HepG2 (cell line): ENCODE measurements at regions not wholly inside any gene's neighbourhood (a gene's known extent, or its start where the extent isn't known, plus 50 kb on each side); places are given as distances from the start of the nearest gene placed in this dataset.

ENCODE experiments used
- ATAC-seq: fragments of 200-7000 bp; cut with Tn5 transposase; 3 replicates; pipeline ENCODE4 v1.9.1; 2020; ENCODE audit warnings: mild to moderate bottlenecking, moderate library complexity
- BruUV-seq: library from RNA; stranded (reverse); fragments of 400-500 nt; replicated peaks from 2 replicates; lab custom pipeline; 2021; lab: Mats Ljungman, UMichigan
- CTCF ChIA-PET: fragments of 300-600 bp; formaldehyde crosslinking; extraction: SDS; loops from one replicate; lab custom pipeline; 2021; ENCODE audit warnings: low total read pairs, inconsistent platforms, low intra/inter-chr PET ratio; lab: Yijun Ruan, JAX
- POLR2A ChIA-PET: fragments of 350-600 bp; sonication (Branson Sonifier 250); formaldehyde crosslinking; loops from one replicate; lab custom pipeline; 2020; ENCODE audit warnings: antibody characterized with exemption, inconsistent platforms; lab: Yijun Ruan, JAX
- DNase-seq: peaks from one replicate; pipeline ENCODE4 v3.0.0-alpha.2; 2015; ENCODE audit warnings: low spot score
- FAIRE-seq: peaks from 3 replicates; lab custom pipeline; 2011; peaks lifted over from hg19 to GRCh38; lab: Jason Lieb, UNC
- H2AFZ ChIP-seq: one replicate; pipeline ENCODE4 v1.6.1; 2011; ENCODE audit warnings: low read length, inconsistent platforms
- H3K27ac ChIP-seq: fragments of 300-600 bp; 3 replicates; pipeline ENCODE4 v1.8.0; 2011; ENCODE audit warnings: mixed run types, mild to moderate bottlenecking, mixed read lengths, low read length, inconsistent platforms; ENCODE audit not compliant: insufficient read depth; ENCODE audit errors: extremely low read length
- H3K27me3 ChIP-seq, 2 experiments: fragments of 200-600 bp in 1 of 2; 2 replicates in 1 of 2; 3 replicates in 1 of 2; pipeline versions ENCODE4 v1.6.0 to v1.8.0; 2011; ENCODE audit warnings: low read length in 2 of 2, mild to moderate bottlenecking in 2 of 2, moderate library complexity in 2 of 2, inconsistent platforms in 1 of 2; ENCODE audit not compliant: insufficient read depth in 2 of 2, control insufficient read depth in 1 of 2
- H3K36me3 ChIP-seq, 2 experiments: fragments of 200-600 bp in 1 of 2; replicated peaks in 1 of 2; 2 replicates in 1 of 2; 3 replicates in 1 of 2; pipeline versions ENCODE4 v1.5.1 to v1.8.0; 2011; ENCODE audit warnings: low read length in 2 of 2, inconsistent platforms in 1 of 2; ENCODE audit not compliant: insufficient read depth in 2 of 2, control insufficient read depth in 1 of 2
- H3K4me1 ChIP-seq: 2 replicates; pipeline ENCODE4 v1.5.1; 2012; ENCODE audit warnings: low read length, inconsistent platforms; ENCODE audit not compliant: insufficient read depth
- H3K4me2 ChIP-seq: 2 replicates; pipeline ENCODE4 v1.6.0; 2011; ENCODE audit warnings: low read depth, low read length, inconsistent platforms
- H3K4me3 ChIP-seq, 3 experiments: fragments of 200-600 bp in 1 of 3; sonication (generic), shearing (Covaris generic) in 1 of 3; replicated peaks in 1 of 3; 2 replicates each; pipeline ENCODE4 v1.5.1; 2011 to 2016; ENCODE audit warnings: low read length in 3 of 3, inconsistent platforms in 2 of 3, low read depth in 2 of 3, mild to moderate bottlenecking in 2 of 3, control low read depth in 1 of 3, mixed read lengths in 1 of 3; ENCODE audit not compliant: insufficient read depth in 1 of 3
- H3K79me2 ChIP-seq: one replicate; pipeline ENCODE4 v1.6.1; 2011; ENCODE audit warnings: low read length, inconsistent platforms; ENCODE audit not compliant: insufficient read depth
- H3K9ac ChIP-seq: 2 replicates; pipeline ENCODE4 v1.6.0; 2011; ENCODE audit warnings: mild to moderate bottlenecking, low read depth, low read length, inconsistent platforms; ENCODE audit not compliant: insufficient read depth
- H3K9me3 ChIP-seq: 2 replicates; pipeline ENCODE4 v1.5.1; 2012; ENCODE audit warnings: mild to moderate bottlenecking, low read length
- H4K20me1 ChIP-seq: 2 replicates; pipeline ENCODE4 v1.6.0; 2011; ENCODE audit warnings: inconsistent platforms, mild to moderate bottlenecking, low read length, moderate library complexity; ENCODE audit not compliant: insufficient read depth
- ARID2 ChIP-seq: sonication (generic); formaldehyde crosslinking; IDR thresholded peaks from 2 replicates; pipeline ENCODE4 v1.8.1; 2022; ENCODE audit warnings: mild to moderate bottlenecking, missing genetic modification reagents, borderline replicate concordance
- CHD4 ChIP-seq: fragments of 200-600 bp; sonication (generic); IDR thresholded peaks from 2 replicates; pipeline ENCODE4 v1.7.0; 2017; ENCODE audit warnings: mild to moderate bottlenecking, low read length, borderline replicate concordance
- MNT ChIP-seq: fragments of 450-650 bp; IDR thresholded peaks from 2 replicates; pipeline ENCODE4 v1.6.1; 2016
- NFKB2 ChIP-seq: sonication (generic); formaldehyde crosslinking; IDR thresholded peaks from 2 replicates; pipeline ENCODE4 v1.4.0; 2020; ENCODE audit warnings: missing genetic modification reagents, borderline replicate concordance
- SOX6 ChIP-seq, 2 experiments: fragments of 450-650 bp in 1 of 2; sonication (generic) in 1 of 2; formaldehyde crosslinking in 1 of 2; IDR thresholded peaks; 2 replicates each; pipeline versions ENCODE4 v1.4.0 to v1.6.1; 2017 to 2020; ENCODE audit warnings: antibody characterized with exemption in 1 of 2, mild to moderate bottlenecking in 1 of 2, missing genetic modification reagents in 1 of 2
- ZNF318 ChIP-seq: sonication (generic); formaldehyde crosslinking; IDR thresholded peaks from 2 replicates; pipeline ENCODE4 v1.4.0; 2020; ENCODE audit warnings: mild to moderate bottlenecking, missing genetic modification reagents
- WGBS: methylation state at CpG from one replicate; pipeline ENCODE4 v1.1.6; 2017; ENCODE audit warnings: low lambda C conversion rate; 5-methylcytosine and 5-hydroxymethylcytosine counted together
- in situ Hi-C: cut with HindIII; loops from 2 replicates; pipeline ENCODE4 v1.10.0; 2017; ENCODE audit warnings: low pct_unique_long_range_greater_than_20kb; ENCODE audit not compliant: extremely low pct_ligation_motif_present
- intact Hi-C: fragments of 100-400 bp; cut with micrococcal nuclease; formaldehyde crosslinking; loops from one replicate; pipeline ENCODE4 v1.10.0; 2022; ENCODE audit not compliant: unreplicated experiment
- TF ChIP-seq, protein P1 (sequence below): IDR thresholded peaks from 2 replicates; pipeline ENCODE4 v1.6.1; 2016; ENCODE audit warnings: low read depth, control low read depth

GRCh38 chr10:106183041-106183440 lies 981.5 kb downstream of the SORCS1 start:
- FAIRE-seq, result no peak
- Histone ChIP-seq H3K9me3 (no peaks in the 10 kb centered on the region), H3K27me3 (no peaks in the 10 kb centered on the region), H3K4me3 (no peak overlapping the region), H3K9ac (no peak overlapping the region), H3K36me3 (no peaks in the 10 kb centered on the region), H3K4me1 (no peaks in the 10 kb centered on the region), H3K27ac (no peak overlapping the region), H2AFZ (no peak overlapping the region), H3K79me2 (no peaks in the 10 kb centered on the region), H3K4me2 (no peak overlapping the region), H4K20me1 (no peaks in the 10 kb centered on the region)
- TF ChIP-seq SOX6 (IDR thresholded peaks at IDR 0.05) (no peak), SOX6 (CRISPR knock-in tag; IDR thresholded peaks at IDR 0.05) (no peak), CHD4 (no peak), MNT (no peak)
- 2% methylated on average over 5 of the region's 5 CpGs for WGBS
- intact Hi-C loops (no loop called here), in situ Hi-C loops (no loop called here)
- CTCF ChIA-PET, result no interaction called here
- POLR2A ChIA-PET, result no interaction called here
- no peak for DNase-seq
- no TSS peak for BruUV-seq
- no peak for ATAC-seq

- H2AFZ ChIP-seq, result no peak overlapping the region
- H3K27ac ChIP-seq, result no peak overlapping the region
- H3K4me2 ChIP-seq, result no peak overlapping the region
- no peaks in the 10 kb centered on the region for H3K36me3 ChIP-seq
- no peak for DNase-seq
- no peak overlapping the region for H3K9ac ChIP-seq
- no peaks in the 10 kb centered on the region for H3K27me3 ChIP-seq
- ATAC-seq, result no peak
- CTCF ChIA-PET, result no interaction called here
- POLR2A ChIA-PET, result no interaction called here
- no peaks in the 10 kb centered on the region for H4K20me1 ChIP-seq
- no peaks in the 10 kb centered on the region for H3K4me1 ChIP-seq
- H3K9me3 ChIP-seq, result no peaks in the 10 kb centered on the region
- H3K4me3 ChIP-seq, result no peak overlapping the region
- in situ Hi-C loops (no loop called here), intact Hi-C loops (no loop called here)
- no peaks in the 10 kb centered on the region for H3K79me2 ChIP-seq
- BruUV-seq, result no TSS peak
- FAIRE-seq, result no peak
- TF ChIP-seq ZNF318 (CRISPR knock-in tag) (no peak), NFKB2 (CRISPR knock-in tag) (no peak), ARID2 (CRISPR knock-in tag) (no peak)
- TF ChIP-seq, protein P1, sequence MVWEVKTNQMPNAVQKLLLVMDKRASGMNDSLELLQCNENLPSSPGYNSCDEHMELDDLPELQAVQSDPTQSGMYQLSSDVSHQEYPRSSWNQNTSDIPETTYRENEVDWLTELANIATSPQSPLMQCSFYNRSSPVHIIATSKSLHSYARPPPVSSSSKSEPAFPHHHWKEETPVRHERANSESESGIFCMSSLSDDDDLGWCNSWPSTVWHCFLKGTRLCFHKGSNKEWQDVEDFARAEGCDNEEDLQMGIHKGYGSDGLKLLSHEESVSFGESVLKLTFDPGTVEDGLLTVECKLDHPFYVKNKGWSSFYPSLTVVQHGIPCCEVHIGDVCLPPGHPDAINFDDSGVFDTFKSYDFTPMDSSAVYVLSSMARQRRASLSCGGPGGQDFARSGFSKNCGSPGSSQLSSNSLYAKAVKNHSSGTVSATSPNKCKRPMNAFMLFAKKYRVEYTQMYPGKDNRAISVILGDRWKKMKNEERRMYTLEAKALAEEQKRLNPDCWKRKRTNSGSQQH (CRISPR knock-in tag), result no peak
Measured at GRCh38 chr10:106182542-106182941, 982.0 kb downstream of the SORCS1 start.
